K562 (cell line): ENCODE measurements at regions not wholly inside any gene's neighbourhood (a gene's known extent, or its start where the extent isn't known, plus 50 kb on each side); places are given as distances from the start of the nearest gene placed in this dataset.

ENCODE experiments used
- ATAC-seq: fragments of 200-7000 bp; cut with Tn5 transposase; 3 replicates; pipeline ENCODE4 v1.9.1; 2020; ENCODE audit warnings: moderate library complexity
- BruUV-seq: library from RNA; stranded (reverse); fragments of 400-500 nt; replicated peaks from 2 replicates; lab custom pipeline; 2021; lab: Mats Ljungman, UMichigan
- CTCF ChIA-PET: fragments of 300-600 bp; formaldehyde crosslinking; extraction: SDS; loops from one replicate; lab custom pipeline; 2021; ENCODE audit warnings: low intra/inter-chr PET ratio; lab: Yijun Ruan, JAX
- POLR2A ChIA-PET: fragments of 300-600, 350-650 bp; sonication (Branson Sonifier 250); formaldehyde crosslinking; extraction: SDS; loops from one replicate; lab custom pipeline; 2021; ENCODE audit warnings: antibody characterized with exemption, inconsistent platforms; lab: Yijun Ruan, JAX
- DNase-seq, 4 experiments: peaks; one replicate each; pipeline versions ENCODE4 v3.0.0 to v3.0.0-alpha.2; 2011 to 2018; ENCODE audit warnings: low spot score in 3 of 4, mixed read lengths in 3 of 4; ENCODE audit errors: extremely low read depth in 1 of 4
- FAIRE-seq: peaks from 2 replicates; lab custom pipeline; 2011; peaks lifted over from hg19 to GRCh38; lab: Jason Lieb, UNC
- H2AFZ ChIP-seq: 2 replicates; pipeline ENCODE4 v1.6.0; 2011; ENCODE audit warnings: low read depth, low read length, control low read depth, inconsistent platforms
- H3K27ac ChIP-seq: fragments of 200-600 bp; 3 replicates; pipeline ENCODE4 v1.8.0; 2011; ENCODE audit warnings: low read depth, mild to moderate bottlenecking, control low read depth, inconsistent platforms, low read length, moderate library complexity, mixed read lengths; ENCODE audit errors: extremely low read depth
- H3K27me3 ChIP-seq, 2 experiments: fragments of 300-600 bp in 1 of 2; 2 replicates in 1 of 2; 3 replicates in 1 of 2; pipeline versions ENCODE4 v1.6.0 to v1.8.0; 2011; ENCODE audit warnings: inconsistent platforms in 2 of 2, low read length in 2 of 2, mild to moderate bottlenecking in 1 of 2, mixed read lengths in 1 of 2, moderate library complexity in 1 of 2; ENCODE audit not compliant: control insufficient read depth in 2 of 2, insufficient read depth in 2 of 2
- H3K36me3 ChIP-seq: fragments of 300-600 bp; 3 replicates; pipeline ENCODE4 v1.8.0; 2011; ENCODE audit warnings: mild to moderate bottlenecking, low read length, inconsistent platforms; ENCODE audit not compliant: control insufficient read depth, insufficient read depth
- H3K4me1 ChIP-seq, 2 experiments: fragments of 200-600 bp in 1 of 2; replicated peaks in 1 of 2; 2 replicates in 1 of 2; 3 replicates in 1 of 2; pipeline versions ENCODE4 v1.5.1 to v1.8.0; 2011; ENCODE audit warnings: inconsistent platforms in 2 of 2, low read length in 2 of 2, mild to moderate bottlenecking in 1 of 2, mixed read lengths in 1 of 2, moderate library complexity in 1 of 2; ENCODE audit not compliant: control insufficient read depth in 2 of 2, insufficient read depth in 2 of 2
- H3K4me2 ChIP-seq: 2 replicates; pipeline ENCODE4 v1.6.1; 2011; ENCODE audit warnings: low read length, control low read depth, inconsistent platforms, mixed read lengths; ENCODE audit not compliant: insufficient read depth
- H3K4me3 ChIP-seq: fragments of 200-600 bp; sonication (generic), shearing (Covaris generic); 2 replicates; pipeline ENCODE4 v1.5.1; 2016; ENCODE audit warnings: control low read depth, inconsistent platforms
- H3K79me2 ChIP-seq: fragments of 200-600 bp; 3 replicates; pipeline ENCODE4 v1.8.0; 2011; ENCODE audit warnings: low read length, inconsistent platforms; ENCODE audit not compliant: control insufficient read depth, insufficient read depth
- H3K9ac ChIP-seq, 2 experiments: 2 replicates each; pipeline versions ENCODE4 v1.6.0 to v1.6.1; 2011; ENCODE audit warnings: low read depth in 2 of 2, low read length in 2 of 2, control low read depth in 1 of 2, inconsistent platforms in 1 of 2, mild to moderate bottlenecking in 1 of 2, mixed read lengths in 1 of 2; ENCODE audit not compliant: insufficient read depth in 1 of 2
- H3K9me1 ChIP-seq: one replicate; pipeline ENCODE4 v1.6.0; 2011; ENCODE audit warnings: inconsistent platforms, mild to moderate bottlenecking, low read length, moderate library complexity; ENCODE audit not compliant: control insufficient read depth, insufficient read depth
- H3K9me3 ChIP-seq: replicated peaks from 2 replicates; pipeline ENCODE4 v1.5.1; 2011; ENCODE audit warnings: low read depth, low read length, inconsistent platforms; ENCODE audit not compliant: control insufficient read depth, insufficient read depth
- H4K20me1 ChIP-seq: replicated peaks from 2 replicates; pipeline ENCODE4 v1.6.1; 2011; ENCODE audit warnings: low read length, inconsistent platforms, mixed read lengths; ENCODE audit not compliant: control insufficient read depth, insufficient read depth
- ID3 ChIP-seq, 2 experiments: fragments of 250-450 bp in 1 of 2; fragments of 450-650 bp in 1 of 2; sonication (Bioruptor Pico) in 1 of 2; IDR thresholded peaks; 2 replicates each; pipeline versions ENCODE4 v1.6.1 to v1.8.0; 2016 to 2021; ENCODE audit warnings: mild to moderate bottlenecking in 2 of 2, moderate library complexity in 2 of 2, missing compliant biosample characterization in 1 of 2, missing genetic modification characterization in 1 of 2
- PHF20 ChIP-seq: fragments of 450-650 bp; IDR thresholded peaks from 2 replicates; pipeline ENCODE4 v1.6.1; 2018; ENCODE audit not compliant: partially characterized antibody
- SETDB1 ChIP-seq: IDR thresholded peaks from one replicate; pipeline ENCODE4 v1.6.1; 2012; ENCODE audit warnings: low read length, control low read depth, inconsistent platforms
- ZMIZ1 ChIP-seq, 2 experiments: fragments of 150-350 bp in 1 of 2; IDR thresholded peaks; 2 replicates each; pipeline ENCODE4 v1.6.1; 2012 to 2016; ENCODE audit warnings: low read depth in 2 of 2, low read length in 2 of 2, mild to moderate bottlenecking in 1 of 2, moderate library complexity in 1 of 2
- WGBS: fragments of 100-300 bp; shearing (Covaris generic); methylation state at CpG from one replicate; pipeline ENCODE4 v1.1.6; 2016; ENCODE audit warnings: low coverage, mixed read lengths; ENCODE audit not compliant: insufficient coverage; ENCODE audit errors: missing lambda C conversion rate; 5-methylcytosine and 5-hydroxymethylcytosine counted together
- in situ Hi-C: fragments of 300-500 bp; cut with MboI; formaldehyde crosslinking; loops from 4 replicates; pipeline ENCODE4 v1.15.0; 2018; ENCODE audit warnings: inconsistent platforms, mixed read lengths
- intact Hi-C: fragments of 100-400 bp; cut with micrococcal nuclease; formaldehyde crosslinking; loops from 2 replicates; pipeline ENCODE4 v1.14.2; 2022
- TF ChIP-seq, protein P1 (sequence below), 2 experiments: fragments of 450-650 bp; IDR thresholded peaks; 2 replicates each; pipeline ENCODE4 v1.6.1; 2018; ENCODE audit warnings: mild to moderate bottlenecking in 2 of 2, low read depth in 1 of 2; ENCODE audit not compliant: partially characterized antibody in 2 of 2

GRCh38 chr20:57779401-57780003 lies 69.7 kb upstream of the PMEPA1 start:
- ChIA-PET CTCF (no interaction called here), POLR2A (interaction anchor here (0.5 kb wide), 1 partner anchor 160 kb away, joined by 3 read pairs; no protein-coding TSS in a partner anchor)
- no peaks in the 10 kb centered on the region for H3K9me3 ChIP-seq
- WGBS, result 2% methylated on average over 9 of the region's 9 CpGs
- H3K27me3 ChIP-seq, result peaks cover 0 to 18% of the 10 kb centered on the region in 2 experiments; a peak in 2 of 5 replicates
- no peaks in the 10 kb centered on the region for H3K79me2 ChIP-seq
- FAIRE-seq, result no peak
- H4K20me1 ChIP-seq, result no peaks in the 10 kb centered on the region
- in situ Hi-C loops, result no loop called here
- no TSS peak for BruUV-seq
- no peak overlapping the region for H3K27ac ChIP-seq
- H3K9ac ChIP-seq, result no peak overlapping the region
- intact Hi-C loops, result no loop called here
- no peaks in the 10 kb centered on the region for H3K36me3 ChIP-seq
- DNase-seq, result no peak
- H2AFZ ChIP-seq, result no peak overlapping the region
- no peak overlapping the region for H3K4me2 ChIP-seq
- no peak overlapping the region for H3K4me3 ChIP-seq
- no peaks in the 10 kb centered on the region for H3K4me1 ChIP-seq
- ATAC-seq, result no peak
- no peaks in the 10 kb centered on the region for H3K9me1 ChIP-seq
- TF ChIP-seq, protein P1, sequence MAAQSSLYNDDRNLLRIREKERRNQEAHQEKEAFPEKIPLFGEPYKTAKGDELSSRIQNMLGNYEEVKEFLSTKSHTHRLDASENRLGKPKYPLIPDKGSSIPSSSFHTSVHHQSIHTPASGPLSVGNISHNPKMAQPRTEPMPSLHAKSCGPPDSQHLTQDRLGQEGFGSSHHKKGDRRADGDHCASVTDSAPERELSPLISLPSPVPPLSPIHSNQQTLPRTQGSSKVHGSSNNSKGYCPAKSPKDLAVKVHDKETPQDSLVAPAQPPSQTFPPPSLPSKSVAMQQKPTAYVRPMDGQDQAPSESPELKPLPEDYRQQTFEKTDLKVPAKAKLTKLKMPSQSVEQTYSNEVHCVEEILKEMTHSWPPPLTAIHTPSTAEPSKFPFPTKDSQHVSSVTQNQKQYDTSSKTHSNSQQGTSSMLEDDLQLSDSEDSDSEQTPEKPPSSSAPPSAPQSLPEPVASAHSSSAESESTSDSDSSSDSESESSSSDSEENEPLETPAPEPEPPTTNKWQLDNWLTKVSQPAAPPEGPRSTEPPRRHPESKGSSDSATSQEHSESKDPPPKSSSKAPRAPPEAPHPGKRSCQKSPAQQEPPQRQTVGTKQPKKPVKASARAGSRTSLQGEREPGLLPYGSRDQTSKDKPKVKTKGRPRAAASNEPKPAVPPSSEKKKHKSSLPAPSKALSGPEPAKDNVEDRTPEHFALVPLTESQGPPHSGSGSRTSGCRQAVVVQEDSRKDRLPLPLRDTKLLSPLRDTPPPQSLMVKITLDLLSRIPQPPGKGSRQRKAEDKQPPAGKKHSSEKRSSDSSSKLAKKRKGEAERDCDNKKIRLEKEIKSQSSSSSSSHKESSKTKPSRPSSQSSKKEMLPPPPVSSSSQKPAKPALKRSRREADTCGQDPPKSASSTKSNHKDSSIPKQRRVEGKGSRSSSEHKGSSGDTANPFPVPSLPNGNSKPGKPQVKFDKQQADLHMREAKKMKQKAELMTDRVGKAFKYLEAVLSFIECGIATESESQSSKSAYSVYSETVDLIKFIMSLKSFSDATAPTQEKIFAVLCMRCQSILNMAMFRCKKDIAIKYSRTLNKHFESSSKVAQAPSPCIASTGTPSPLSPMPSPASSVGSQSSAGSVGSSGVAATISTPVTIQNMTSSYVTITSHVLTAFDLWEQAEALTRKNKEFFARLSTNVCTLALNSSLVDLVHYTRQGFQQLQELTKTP (IDR thresholded peaks at IDR 0.05; ENCODE audit: low read depth in 1 of 2, partially characterized antibody in 2 of 2), result no peak
- TF ChIP-seq SETDB1 (no peak), ID3 (CRISPR knock-in tag; IDR thresholded peaks at IDR 0.05) (no peak), ID3 (tag; IDR thresholded peaks at IDR 0.05) (no peak), PHF20 (no peak), ZMIZ1 (IDR thresholded peaks at IDR 0.05; ENCODE audit: low read depth in 2 of 2, low read length in 2 of 2) (no peak)
- TF ChIP-seq, all 486 proteins: peak for 0
